Astrocyte (in vitro differentiated cells and primary cell): ENCODE measurements at regions not wholly inside any gene's neighbourhood (a gene's known extent, or its start where the extent isn't known, plus 50 kb on each side); places are given as distances from the start of the nearest gene placed in this dataset.

ENCODE experiments used
- CTCF ChIP-seq: IDR thresholded peaks from 2 replicates; pipeline ENCODE4 v1.5.1; 2011; ENCODE audit warnings: low read depth, mild to moderate bottlenecking, inconsistent platforms, low read length, moderate library complexity; ENCODE audit not compliant: insufficient read depth
- EZH2 ChIP-seq: IDR thresholded peaks from 2 replicates; pipeline ENCODE4 v1.6.1; 2012; ENCODE audit warnings: mild to moderate bottlenecking, low read length, inconsistent platforms; ENCODE audit not compliant: insufficient read depth

DNA sequence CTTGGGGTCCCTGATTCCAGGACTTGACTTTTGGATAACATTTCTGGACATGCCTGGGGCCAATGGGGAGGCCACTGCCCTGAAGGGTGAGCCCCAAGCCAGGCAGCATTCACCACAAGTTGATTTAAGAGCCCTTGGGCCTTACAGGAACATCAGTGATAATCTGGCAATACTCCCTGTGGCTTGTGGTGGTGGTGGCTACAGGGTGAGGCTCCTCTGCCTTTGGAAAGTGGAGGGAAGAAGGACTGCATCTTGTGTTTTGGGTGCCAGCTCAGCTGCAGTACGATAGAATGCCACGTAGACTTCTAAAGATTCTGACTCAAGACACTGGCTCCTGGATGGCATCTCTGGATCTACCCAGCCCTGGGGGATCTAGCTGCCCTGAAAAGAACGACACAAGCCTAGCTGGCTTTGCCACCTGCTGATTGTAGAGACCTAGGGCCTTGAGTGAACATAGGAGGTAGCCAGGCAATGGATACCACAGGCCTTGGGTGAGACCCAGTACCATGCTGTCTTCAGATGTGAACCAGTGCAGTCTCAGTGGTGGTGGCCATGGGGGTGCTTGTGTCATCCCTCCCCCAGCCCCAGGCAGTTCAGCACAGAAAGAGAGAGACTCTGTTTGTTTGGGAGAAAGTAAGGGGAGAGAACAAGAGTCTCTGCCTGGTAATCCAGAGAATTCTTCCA lies 79.0 kb upstream of the DAP start:
- TF ChIP-seq CTCF = no peak
- no peak for TF ChIP-seq EZH2
